Adrenal gland (tissue), 9 donors: ENCODE measurements at regions not wholly inside any gene's neighbourhood (a gene's known extent, or its start where the extent isn't known, plus 50 kb on each side); places are given as distances from the start of the nearest gene placed in this dataset.

Experiments used
- DNase-seq, 7 donors: peaks; one replicate each; pipeline ENCODE4 v3.0.0-alpha.2; 2019 to 2020
- H3K27ac ChIP-seq, 5 donors: fragments of 200-600 bp; sonication (generic) in 4 of 5; 1 replicate in 3 of 5; 2 replicates in 2 of 5; pipeline versions ENCODE4 v1.5.1 to v1.8.0; 2016 to 2020; ENCODE audit warnings: mild to moderate bottlenecking in 1 of 5
- H3K27me3 ChIP-seq: fragments of 200-600 bp; 2 replicates; pipeline ENCODE4 v1.8.0; 2021
- H3K36me3 ChIP-seq, 2 donors: fragments of 200-600 bp; replicated peaks in 1 of 2; 1 replicate in 1 of 2; 2 replicates in 1 of 2; pipeline versions ENCODE4 v1.5.1 to v1.8.0; 2018 to 2022
- H3K4me1 ChIP-seq, 2 donors: fragments of 200-600 bp; replicated peaks in 1 of 2; 1 replicate in 1 of 2; 2 replicates in 1 of 2; pipeline versions ENCODE4 v1.5.1 to v1.8.0; 2018 to 2021
- H3K4me3 ChIP-seq, 4 donors: fragments of 200-600 bp; sonication (generic) in 3 of 4; one replicate each; pipeline ENCODE4 v1.5.1; 2016 to 2018
- H3K9me3 ChIP-seq, 3 donors: fragments of 200-600 bp; sonication (generic) in 1 of 3; replicated peaks in 1 of 3; 1 replicate in 2 of 3; 2 replicates in 1 of 3; pipeline versions ENCODE4 v1.5.1 to v1.8.0; 2016 to 2021
- CTCF ChIP-seq, 6 experiments: fragments of 450-650 bp in 4 of 6; fragments of 200-600 bp in 2 of 6; sonication (generic) in 1 of 6; IDR thresholded peaks; 1 replicate in 5 of 6; 2 replicates in 1 of 6; pipeline versions ENCODE4 v1.5.1 to v1.8.0; 2016 to 2021; ENCODE audit warnings: antibody characterized with exemption in 6 of 6, mild to moderate bottlenecking in 2 of 6, moderate library complexity in 1 of 6
- POLR2A ChIP-seq, 2 donors: fragments of 450-650 bp; IDR thresholded peaks; one replicate each; pipeline ENCODE4 v1.6.1; 2017; ENCODE audit warnings: antibody characterized with exemption in 2 of 2, mild to moderate bottlenecking in 2 of 2, moderate library complexity in 1 of 2
- WGBS, 4 donors: extraction: QIAGEN DNeasy Blood & Tissue Kit in 2 of 4; methylation state at CpG; one replicate each; pipeline versions ENCODE4 v1.1.5 to v1.1.7; 2013 to 2017; 5-methylcytosine and 5-hydroxymethylcytosine counted together
- intact Hi-C, 2 donors: fragments of 100-400 bp; cut with DNase I; formaldehyde crosslinking; loops; one replicate each; pipeline versions ENCODE4 v1.14.1 to v1.15.0; 2022 to 2023
- donor health status: healthy with polysubstance abuse.
- donor health status: Bipolar disorder and iron deficiency.
- donor health status: DM: yes; HTN: yes; CAD: no.
- donor health status: DM: no; HTN: no; CAD: no.
- donor health status: DM: no; HTN: no; CAD: no.

DNA sequence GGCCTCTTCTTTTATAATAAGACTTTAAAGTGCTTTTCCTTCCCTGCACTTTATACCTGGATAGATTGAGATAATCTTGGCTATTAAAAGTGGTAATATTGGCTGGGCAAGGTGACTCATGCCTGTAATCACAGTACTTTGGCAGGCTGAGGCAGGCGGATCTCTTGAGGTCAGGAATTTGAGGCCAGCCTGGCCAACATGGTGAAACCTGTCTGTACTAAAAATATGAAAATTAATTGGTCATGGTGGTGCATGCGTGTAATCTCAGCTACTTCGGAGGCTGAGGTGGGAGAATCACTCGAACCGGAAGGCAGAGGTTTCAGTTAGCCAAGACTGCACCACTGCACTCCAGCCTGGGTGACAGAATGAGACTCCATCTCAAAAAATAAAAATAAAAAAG lies 197.1 kb upstream of the RGS17 start:
- Histone ChIP-seq H3K36me3 (no peaks in the 10 kb centered on the region), H3K27me3 (no peaks in the 10 kb centered on the region), H3K9me3 (no peaks in the 10 kb centered on the region), H3K4me3 (no peak overlapping the region), H3K4me1 (no peaks in the 10 kb centered on the region), H3K27ac (no peak overlapping the region)
- intact Hi-C loops, result no loop called here
- no peak for DNase-seq
- WGBS, 4 donors, result 81 to 84% (median 84%) methylated on average over 5 of the region's 5 CpGs
- no peak for TF ChIP-seq POLR2A (IDR thresholded peaks at IDR 0.05)
- no peak for TF ChIP-seq CTCF (IDR thresholded peaks at IDR 0.05)

DNA sequence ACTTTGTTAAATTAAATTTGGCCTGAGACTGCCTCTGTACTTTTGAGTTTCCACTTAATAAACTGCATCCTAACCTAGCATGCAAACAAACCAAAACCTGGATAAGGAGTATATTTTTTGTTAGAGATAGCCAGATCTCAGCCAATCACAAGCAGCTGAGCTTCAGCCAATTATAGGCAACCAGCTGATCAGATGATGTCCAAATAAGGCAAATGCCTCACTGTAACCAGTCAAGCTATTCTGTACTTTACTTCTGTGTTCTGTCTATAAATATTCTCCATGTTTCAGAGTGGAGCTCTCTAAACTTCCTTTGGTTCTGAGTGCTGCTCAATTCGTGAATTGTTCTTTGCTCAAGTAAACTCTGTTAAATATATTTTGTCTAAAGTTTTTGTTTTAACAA lies 194.6 kb upstream of the RGS17 start:
- Histone ChIP-seq H3K36me3 (no peaks in the 10 kb centered on the region), H3K27me3 (no peaks in the 10 kb centered on the region), H3K4me3 (no peak overlapping the region), H3K27ac (no peak overlapping the region), H3K9me3 (no peaks in the 10 kb centered on the region), H3K4me1 (no peaks in the 10 kb centered on the region)
- DNase-seq, result no peak
- WGBS, 4 donors, result 42 to 62% (median 57%) methylated on average over 1 of the region's 1 CpG
- intact Hi-C loops, result no loop called here
- no peak for TF ChIP-seq CTCF (IDR thresholded peaks at IDR 0.05)
- no peak for TF ChIP-seq POLR2A (IDR thresholded peaks at IDR 0.05)

GRCh38 chr6:153312634-153313033 lies 181.6 kb upstream of the RGS17 start:
- peak in 6 of 7 donors; percentile 21 to 64 (median 30) for DNase-seq
- H3K9me3 ChIP-seq, result no peaks in the 10 kb centered on the region

GRCh38 chr6:153309651-153310050 lies 178.6 kb upstream of the RGS17 start:
- Histone ChIP-seq H3K27ac (no peak overlapping the region), H3K36me3 (no peaks in the 10 kb centered on the region), H3K27me3 (peaks cover 4% of the 10 kb centered on the region), H3K4me3 (no peak overlapping the region), H3K9me3 (no peaks in the 10 kb centered on the region), H3K4me1 (no peaks in the 10 kb centered on the region)
- DNase-seq, result no peak
- TF ChIP-seq POLR2A (IDR thresholded peaks at IDR 0.05) (no peak), CTCF (IDR thresholded peaks at IDR 0.05) (no peak)
- intact Hi-C loops, result no loop called here
- 29 to 37% (median 33%) methylated on average over 2 of the region's 2 CpGs for WGBS, 4 donors

More at GRCh38 chr6:153312634-153313033, 181.6 kb upstream of the RGS17 start:
- H3K4me1 ChIP-seq, result no peaks in the 10 kb centered on the region
- no peaks in the 10 kb centered on the region for H3K36me3 ChIP-seq
- TF ChIP-seq CTCF (IDR thresholded peaks at IDR 0.05) (no peak), POLR2A (IDR thresholded peaks at IDR 0.05) (no peak)
- intact Hi-C loops, result no loop called here
- no peak overlapping the region for H3K4me3 ChIP-seq
- 23 to 29% (median 27%) methylated on average over 3 of the region's 3 CpGs for WGBS, 4 donors
- no peak overlapping the region for H3K27ac ChIP-seq
- H3K27me3 ChIP-seq, result peaks cover 4% of the 10 kb centered on the region
